Islet precursor cell (in vitro differentiated cells): ENCODE measurements at regions not wholly inside any gene's neighbourhood (a gene's known extent, or its start where the extent isn't known, plus 50 kb on each side); places are given as distances from the start of the nearest gene placed in this dataset.
"Not testable (repeated sequence)": the region's sequence is repeated elsewhere in the genome, so short reads cannot be mapped to it uniquely, and the experiment has no call there.

ENCODE experiments used
- DNase-seq: peaks from one replicate; pipeline ENCODE4 v3.0.0-alpha.2; 2018

DNA sequence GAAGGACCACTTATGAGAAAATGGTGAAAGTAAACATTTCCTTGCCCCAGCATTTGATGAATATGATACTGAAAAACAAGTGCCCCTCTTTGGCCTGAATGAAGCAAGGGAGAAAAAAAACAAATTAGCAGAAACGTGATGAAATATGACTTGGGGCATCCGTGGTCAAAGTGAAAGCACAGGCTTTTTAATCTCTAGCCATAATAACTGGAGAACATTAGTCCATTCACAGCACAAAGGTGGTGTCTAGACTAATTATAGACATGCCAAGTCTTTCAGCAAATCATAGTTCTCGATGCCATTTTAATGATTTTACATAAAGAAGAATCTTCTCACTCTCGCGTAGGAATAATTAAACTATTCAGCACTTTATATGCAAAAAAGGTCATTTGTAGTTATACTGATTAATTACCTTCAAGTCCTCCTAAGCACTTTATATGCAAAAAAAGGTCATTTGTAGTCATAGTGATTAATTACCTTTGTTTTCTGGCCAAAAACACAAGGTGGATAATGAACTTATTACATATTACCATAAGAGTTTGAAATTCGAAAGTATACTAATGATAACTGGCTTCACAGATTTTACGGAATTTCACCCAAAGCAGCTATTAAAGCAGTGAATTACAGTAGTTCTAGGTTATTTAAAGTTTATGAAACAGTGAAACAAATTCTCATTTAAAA is 121.6 kb downstream of the ZNF22 start:
- DNase-seq, result not testable (repeated sequence)

GRCh38 chr10:45135443-45136198 is 134.9 kb downstream of the ZNF22 start:
- no peak for DNase-seq

DNA sequence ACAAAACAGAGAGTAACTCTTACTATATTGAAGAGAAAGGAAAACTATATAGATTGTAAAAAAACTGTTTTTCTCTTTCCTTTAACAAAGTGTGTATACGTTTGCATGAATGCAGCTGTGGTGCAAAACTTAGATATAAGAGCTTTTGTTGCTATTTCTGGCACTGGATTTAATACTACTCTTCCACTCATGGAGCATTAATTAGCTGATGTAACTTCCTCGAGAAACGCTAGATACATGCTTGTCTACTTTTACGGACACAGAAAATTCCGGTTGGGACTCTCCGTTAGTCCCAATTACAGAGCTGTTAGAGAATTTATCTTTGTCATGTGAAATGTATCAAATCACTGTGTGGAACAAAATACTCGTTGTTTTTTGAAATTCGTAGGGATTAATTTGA is 135.5 kb downstream of the ZNF22 start:
- no peak for DNase-seq

DNA sequence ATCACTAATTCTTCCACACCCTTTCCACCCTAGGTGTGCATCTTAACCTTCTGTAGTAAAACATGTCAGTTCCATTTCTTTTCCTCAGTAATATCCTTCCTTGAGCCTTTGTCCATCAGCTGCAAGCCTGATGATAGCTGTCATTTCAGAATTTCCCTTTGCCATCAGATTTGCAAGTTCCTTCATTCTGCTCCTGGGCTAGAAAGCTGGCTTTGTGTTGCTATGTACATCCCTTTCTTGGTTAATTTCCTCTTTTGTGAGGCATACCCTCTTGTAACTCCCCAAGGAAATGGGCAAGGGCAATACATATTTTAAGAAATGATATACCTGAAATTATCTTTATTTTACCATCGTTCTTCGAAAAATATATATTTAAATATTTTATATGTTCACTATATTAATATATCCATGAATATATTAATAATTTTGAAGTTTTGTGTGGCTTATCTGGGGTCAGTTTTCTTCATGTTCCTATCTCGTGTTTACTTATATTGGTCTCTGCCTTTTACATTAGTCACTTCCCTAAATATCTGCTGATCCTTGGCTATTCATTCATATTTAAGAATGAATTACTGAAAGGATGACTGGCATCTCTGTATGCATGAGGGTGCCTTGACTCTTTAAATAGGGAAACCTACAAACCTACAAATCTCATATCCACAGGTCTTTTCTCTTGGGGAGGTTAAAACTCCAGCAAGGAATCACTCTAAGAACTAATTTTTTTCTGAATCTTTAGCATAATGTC is 143.8 kb downstream of the ZNF22 start:
- DNase-seq, result no peak

- DNase-seq, result not testable (repeated sequence)
Observed at GRCh38 chr10:45145143-45145542, 144.4 kb downstream of the ZNF22 start.

DNA sequence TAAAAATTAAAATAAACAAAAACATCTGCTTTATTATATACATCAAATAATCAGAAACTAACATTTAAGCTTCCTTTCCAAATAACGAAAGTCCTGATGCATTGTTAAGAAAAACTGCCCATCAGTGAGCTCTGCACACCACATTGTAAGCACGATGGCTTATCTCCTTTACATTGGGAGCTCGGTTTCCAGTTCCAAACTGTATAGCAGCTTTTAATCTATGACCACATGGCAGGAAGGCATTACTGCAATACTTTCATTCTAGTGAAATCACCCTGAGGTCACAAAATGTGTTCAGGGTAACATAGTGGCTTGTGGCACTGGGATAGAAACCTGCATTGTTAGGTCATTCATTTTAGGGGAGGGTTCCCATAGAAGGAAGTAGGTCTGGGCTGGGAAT is 146.3 kb downstream of the ZNF22 start:
- DNase-seq, result no peak

DNA sequence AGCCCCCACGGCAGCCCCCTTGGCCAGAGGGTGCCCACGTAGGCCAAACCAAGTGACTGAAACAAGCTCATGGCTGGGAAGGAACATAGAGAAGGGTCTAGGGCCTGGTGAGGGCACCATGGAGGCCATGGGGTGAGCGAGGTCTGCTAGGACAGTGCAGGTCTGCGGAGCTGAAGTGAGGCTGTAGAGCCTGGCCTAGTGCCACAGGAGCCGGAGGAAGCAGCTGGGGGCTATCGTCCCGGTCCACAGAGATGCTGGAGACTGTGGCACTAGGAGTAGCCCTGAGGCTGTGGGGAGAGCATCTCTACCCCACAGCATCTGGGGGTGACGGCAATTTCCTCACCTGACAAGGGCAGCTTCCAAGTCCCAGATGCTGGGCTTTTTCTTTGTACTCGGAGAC is 150.3 kb downstream of the ZNF22 start:
- no peak for DNase-seq

GRCh38 chr10:45151467-45152214 is 150.9 kb downstream of the ZNF22 start:
- DNase-seq, result no peak

DNA sequence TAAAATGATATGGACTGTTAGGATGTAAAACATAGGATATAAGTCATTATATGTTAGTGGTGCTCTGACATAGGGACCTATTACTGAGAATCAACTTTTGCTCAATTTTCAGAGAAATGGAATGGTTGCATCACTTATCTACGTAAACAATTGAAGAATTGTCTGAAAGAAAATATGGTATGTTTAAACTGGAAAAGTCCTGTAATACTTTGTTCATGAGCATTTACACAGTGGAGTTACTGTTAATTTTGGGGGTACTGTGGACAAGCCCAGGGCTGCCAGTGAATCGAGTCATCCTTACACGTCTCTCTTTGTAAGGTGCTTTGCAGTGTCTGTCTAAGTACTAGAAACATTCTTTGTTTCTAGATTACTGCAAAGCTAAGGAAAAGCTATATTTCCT is 152.0 kb downstream of the ZNF22 start:
- no peak for DNase-seq

- DNase-seq, result no peak
Observed at GRCh38 chr10:45154502-45154901, 153.8 kb downstream of the ZNF22 start.

- no peak for DNase-seq
Observed at GRCh38 chr10:45155784-45156183, 155.1 kb downstream of the ZNF22 start.

GRCh38 chr10:45160271-45160670 is 155.1 kb downstream of the OR13A1 start:
- no peak for DNase-seq

- no peak for DNase-seq
Observed at GRCh38 chr10:45163315-45163975, 152.0 kb downstream of the OR13A1 start.

DNA sequence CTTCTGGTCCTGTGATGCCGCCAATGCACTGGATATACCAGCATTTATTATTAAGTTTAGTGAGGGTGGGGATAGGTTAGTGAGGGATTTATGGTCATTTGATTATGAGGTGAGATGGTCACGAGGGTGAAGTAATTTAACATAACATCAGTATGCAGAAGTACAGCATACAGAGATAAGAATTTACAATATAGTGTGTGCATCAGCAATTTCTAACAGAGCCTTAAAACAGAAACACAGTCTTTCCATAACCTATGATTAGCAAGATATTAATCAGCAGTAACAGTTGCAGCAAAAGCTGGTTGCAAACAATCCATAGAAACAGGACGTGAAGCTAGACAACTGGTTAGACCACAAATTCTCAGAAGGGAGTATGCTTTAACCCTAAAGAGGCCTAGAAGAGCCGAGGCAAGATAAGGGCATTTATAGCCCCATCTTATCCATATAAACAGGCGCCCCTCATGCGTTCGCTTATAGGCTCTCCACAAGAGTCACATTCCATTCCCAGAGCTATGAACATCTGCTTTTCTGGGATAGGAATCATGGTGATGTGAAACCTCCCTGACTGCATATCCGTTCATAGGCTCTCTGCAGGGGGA is 139.8 kb downstream of the OR13A1 start:
- DNase-seq, result not testable (repeated sequence)

DNA sequence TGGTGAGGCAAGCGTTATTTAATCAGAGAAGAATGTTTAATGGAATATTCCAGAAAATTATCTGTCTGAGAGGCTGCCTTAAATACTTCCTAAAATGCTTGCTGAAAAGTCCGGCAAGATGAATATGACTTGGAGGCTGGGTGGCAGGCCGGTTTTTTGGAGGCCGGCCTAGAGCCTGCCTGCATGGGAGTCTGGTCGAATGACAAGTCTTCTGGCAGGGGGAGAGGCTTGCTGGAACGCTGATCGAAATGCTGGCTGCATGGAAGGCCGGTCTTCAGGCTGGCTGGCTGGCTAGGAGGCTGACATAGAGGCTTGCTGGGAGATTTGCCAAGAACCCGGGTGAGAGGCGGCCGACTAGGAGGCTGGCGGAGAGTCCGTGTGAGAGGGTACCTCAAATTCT is 135.7 kb downstream of the OR13A1 start:
- peak; percentile 55 for DNase-seq

DNA sequence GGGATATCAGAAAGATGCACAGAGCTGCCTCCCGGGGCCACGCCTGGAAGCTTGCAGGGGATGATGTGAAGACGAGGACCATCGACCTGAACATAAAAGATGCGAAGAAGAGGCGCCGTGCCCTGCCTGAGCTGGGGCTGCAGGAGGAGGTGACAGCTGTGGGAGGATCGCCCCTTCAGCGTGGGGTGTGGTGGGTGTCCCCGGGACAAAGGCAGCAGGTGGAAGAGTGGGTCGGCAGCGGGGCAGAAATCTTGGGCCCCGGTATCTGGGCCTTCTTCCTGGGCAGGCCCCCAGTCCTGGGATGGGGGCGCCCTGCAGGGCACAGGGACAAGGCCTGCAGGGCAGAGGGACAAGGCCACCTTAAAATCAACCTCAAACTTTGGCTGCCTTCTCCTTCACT is 134.9 kb downstream of the OR13A1 start:
- DNase-seq, result no peak

GRCh38 chr10:45180946-45181875 is 134.2 kb downstream of the OR13A1 start:
- peak; percentile 81 for DNase-seq

GRCh38 chr10:45183174-45183573 is 132.2 kb downstream of the OR13A1 start:
- no peak for DNase-seq

GRCh38 chr10:45197816-45198485 is 117.5 kb downstream of the OR13A1 start:
- DNase-seq, result no peak

DNA sequence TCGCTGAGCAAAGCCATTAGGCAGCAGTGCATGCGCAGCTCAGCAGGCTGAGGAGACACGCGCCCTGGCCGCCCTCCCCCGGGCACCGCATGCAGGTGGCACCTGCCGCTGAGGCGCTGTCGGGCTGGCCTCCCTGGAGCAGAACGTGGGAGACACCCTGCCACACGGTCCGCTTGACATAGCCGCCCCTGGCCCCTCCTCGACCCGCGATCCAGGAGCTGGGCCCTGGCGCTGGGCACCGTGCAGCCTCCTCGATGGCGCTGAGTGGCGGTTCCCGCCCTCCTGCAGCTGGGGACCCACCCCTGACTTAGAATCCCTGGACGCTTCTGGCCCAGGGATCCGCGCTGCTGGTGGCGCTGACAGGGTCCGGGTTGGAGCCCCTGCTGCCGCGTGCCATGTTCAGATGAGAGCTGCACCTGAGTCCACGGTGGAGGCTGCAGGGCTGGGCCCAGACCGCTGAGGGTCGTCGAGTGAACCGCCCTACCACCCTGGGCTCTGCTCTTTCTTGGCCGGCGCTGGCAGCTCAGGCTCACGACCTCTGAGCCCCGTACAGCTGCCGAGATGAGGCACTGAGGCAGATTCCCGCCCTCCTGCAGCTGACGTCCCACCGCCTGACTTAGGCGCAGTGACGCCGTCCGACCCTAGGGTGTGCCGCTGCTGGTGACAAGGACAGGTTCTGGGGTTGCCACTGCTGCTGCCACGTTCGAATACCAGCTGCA is 116.8 kb downstream of the OR13A1 start:
- DNase-seq, result no peak
